HG03378 (cell line): ENCODE measurements at regions not wholly inside any gene's neighbourhood (a gene's known extent, or its start where the extent isn't known, plus 50 kb on each side); places are given as distances from the start of the nearest gene placed in this dataset.
A peak's percentile ranks its signal among the peaks of the same experiment; 100 is the strongest.
"Not testable (repeated sequence)": the region's sequence is repeated elsewhere in the genome, so short reads cannot be mapped to it uniquely, and the experiment has no call there.

Experiments used
- ATAC-seq: cut with Tn5 transposase; IDR thresholded peaks from one replicate; pipeline ENCODE4 v1.9.1; 2021; ENCODE audit warnings: mild to moderate bottlenecking, moderate library complexity; ENCODE audit not compliant: unreplicated experiment

DNA sequence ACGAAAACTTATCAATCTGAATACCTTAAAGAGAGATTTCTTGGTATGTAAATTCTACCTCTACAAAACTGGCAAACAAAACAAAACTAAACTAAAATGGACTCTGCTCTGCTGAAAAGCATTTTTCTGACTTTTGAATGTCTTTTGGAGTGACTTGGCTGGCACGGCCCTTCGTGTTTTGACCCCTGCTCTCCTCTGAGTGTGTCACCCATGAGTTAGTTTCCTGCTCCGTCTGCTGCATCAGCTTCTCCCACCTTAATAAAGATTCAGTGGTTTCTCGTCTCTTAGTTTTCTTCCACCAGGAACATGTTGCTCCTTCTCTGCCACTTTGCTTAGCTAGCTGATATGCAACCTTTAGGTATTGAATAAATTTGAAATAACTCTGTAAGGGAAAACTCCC lies 1084.0 kb upstream of the CDH18 start:
- ATAC-seq, result no peak

DNA sequence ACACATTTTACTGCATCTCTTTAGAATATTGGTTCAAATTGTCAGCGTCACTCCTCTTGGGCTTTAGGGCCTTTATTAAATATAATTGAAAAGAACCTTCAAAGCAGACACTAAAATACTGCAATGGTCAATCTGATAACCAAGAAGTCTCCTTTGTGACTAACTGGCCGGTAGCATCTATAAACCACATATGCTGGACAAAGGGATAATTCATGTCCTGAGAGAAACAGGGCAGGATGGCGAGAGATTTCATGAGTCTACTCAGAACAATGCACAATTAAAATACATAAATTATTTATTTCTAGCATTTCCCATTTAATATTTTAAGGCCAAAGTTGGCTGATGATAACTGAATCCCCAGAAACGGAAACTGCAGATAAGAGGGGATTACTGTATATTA lies 1083.4 kb upstream of the CDH18 start:
- no peak for ATAC-seq

DNA sequence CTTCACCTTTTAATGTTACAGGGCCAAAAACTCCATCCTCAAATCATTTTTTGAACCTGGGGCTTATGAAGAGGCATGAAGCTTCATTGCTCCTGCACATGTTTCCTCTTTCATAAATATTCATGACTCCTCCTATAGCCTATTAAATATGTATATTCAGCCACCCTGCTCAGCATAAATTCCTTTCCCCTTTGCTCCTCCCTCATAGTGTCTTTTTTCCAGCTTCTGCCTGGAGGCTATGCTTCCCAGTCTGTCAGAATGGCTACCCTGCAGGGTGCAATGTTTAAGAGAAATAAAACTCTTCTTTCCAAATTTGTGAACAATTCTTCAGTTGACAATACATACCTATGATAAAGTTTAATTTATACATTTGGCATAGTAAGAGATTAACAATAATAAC lies 1082.9 kb upstream of the CDH18 start:
- no peak for ATAC-seq

DNA sequence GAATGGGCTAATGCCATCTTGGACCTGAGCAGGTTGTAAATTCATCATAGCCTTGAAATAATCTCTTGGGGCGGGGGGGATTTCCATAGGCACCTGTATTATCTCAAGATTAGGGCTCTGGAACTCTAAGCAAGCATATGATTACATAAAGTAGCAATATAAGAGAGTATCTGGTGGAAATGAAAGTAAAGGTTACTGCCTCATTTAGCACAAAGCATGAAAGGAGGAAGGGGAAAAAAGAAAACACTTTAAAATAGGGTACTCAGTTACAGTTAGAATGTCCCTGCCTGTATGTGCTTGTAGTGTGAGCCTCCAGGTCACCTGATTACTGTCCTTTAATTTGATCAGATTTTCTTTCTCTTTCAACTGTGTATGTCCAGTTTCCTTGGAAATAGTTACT lies 1079.7 kb upstream of the CDH18 start:
- ATAC-seq, result no peak

DNA sequence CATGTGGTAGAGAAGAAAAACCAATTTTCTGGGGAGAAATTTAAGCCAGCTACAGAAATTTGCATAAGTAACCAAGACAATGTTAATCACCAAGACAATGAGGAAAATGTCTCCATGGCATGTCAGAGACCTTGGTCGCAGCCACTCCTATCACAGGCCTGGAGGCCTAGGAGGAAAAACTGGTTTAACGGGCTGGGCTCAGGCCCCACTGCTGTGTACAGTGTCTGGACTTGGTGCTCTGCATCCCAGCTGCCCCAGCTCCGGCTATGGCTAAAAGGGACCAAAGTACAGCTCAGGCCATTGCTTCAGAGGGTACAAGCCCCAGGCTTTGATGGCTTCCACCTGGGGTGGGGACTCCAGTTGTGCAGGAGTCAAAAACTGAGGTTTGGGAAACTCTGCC lies 1075.1 kb upstream of the CDH18 start:
- ATAC-seq, result no peak

DNA sequence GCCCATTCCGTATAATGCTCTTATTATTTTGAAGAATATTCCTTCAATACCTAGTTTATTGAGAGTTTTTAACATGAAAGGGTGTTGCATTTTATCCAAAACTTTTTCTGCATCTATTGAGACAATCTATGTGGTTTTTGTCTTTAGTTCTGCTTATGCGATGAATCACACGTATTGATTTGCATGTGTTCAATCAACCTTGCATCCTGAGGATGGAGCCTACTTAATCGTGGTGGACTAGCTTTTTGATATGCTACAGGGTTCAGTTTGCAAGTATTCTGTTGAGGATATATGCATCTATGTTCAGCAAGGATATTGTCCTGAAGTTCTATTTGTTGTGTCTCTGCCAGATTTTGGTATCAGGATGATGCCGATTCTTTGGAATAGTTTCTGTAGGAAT lies 1070.3 kb upstream of the CDH18 start:
- peak; percentile 97 for ATAC-seq

DNA sequence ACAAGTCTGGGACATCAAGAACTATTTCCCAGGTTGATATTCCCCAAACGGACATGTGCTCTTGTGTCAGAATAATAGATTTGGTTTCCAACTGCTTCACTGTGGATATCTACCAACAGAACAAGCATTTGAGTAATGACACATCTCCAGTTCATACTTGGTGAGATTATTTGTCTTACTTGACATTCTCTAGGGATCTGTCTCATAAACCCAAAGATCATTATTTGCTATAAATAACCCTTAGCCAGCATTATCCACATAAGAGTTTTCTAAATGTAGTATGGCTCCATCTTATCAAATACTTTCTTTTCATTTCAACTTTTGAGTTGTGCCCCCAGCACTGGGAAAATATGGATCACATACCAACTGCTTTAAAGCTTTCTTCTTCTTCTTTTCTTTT lies 1063.9 kb upstream of the CDH18 start:
- ATAC-seq, result no peak

DNA sequence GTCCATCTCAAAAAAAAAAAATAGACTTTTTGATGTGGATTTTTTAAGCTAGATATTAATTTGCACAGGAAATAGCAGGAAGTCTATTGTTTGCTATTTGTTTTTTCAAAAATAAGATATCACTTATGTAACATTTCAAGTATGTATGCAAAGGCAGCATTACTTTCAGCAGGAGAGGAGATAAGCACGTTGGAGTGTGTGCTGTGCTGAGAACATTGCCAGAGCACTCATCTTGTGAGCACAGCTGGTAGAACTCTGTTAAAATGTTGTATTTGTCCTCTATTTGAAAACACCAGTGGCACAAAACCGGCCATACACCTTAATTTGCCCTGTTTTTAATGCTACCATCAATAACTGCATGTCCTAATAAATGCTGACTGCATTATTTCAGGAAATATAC lies 1061.9 kb upstream of the CDH18 start:
- no peak for ATAC-seq

DNA sequence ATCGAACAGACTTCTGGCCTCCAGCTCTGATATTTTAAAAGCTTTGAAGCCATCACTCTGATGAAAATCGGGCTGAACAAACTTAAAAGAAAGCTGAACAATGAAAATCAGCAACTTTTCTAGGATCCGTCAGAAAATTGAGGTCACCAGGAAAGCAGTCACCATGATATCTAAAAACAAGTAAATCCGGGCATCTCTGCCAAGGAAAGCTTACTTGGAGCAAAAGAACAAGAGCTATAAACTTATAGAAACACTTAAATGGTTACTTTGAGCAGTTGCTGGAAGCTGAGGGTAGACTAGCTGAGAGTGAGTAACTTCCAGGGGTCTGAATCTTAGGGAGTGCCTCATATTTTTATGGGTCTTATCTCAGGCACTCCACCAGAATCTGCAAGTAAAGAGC lies 1043.0 kb upstream of the CDH18 start:
- no peak for ATAC-seq

DNA sequence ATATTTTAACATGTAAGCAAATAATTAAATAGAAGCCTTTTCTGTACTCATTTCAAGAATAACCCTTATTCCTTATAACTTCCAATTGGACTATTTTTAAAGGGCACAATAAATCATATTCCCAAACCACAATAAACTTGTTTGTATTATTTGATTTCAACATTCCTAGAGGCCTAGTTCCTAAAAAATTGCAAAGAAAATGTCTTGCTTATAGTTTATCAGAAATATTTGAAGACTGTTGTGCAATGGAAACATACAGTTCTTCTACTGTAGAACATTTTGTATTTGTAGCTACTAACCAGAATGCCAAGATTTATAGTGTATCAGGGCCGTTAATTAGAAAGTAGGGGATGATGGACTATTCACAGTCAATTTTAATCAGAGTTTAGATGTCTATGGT lies 1037.0 kb upstream of the CDH18 start:
- no peak for ATAC-seq

DNA sequence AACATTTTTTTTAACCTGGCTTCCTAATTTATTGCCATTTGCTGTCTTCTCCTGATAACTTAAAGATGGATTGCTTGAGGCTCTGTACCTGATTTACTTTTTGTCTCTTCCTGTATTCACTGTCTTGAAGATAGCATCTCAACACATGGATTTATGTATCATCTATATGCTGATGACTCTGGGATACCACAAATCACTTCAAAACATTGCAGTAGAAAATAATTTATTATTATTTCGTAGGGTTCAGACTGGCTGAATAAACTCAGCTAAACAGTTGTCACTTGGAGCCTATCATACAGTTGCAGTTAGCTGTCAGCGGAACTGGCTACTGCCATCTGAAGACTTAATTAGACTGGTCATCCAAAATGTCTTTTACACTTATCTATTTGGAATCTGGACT lies 1025.2 kb upstream of the CDH18 start:
- ATAC-seq, result no peak

DNA sequence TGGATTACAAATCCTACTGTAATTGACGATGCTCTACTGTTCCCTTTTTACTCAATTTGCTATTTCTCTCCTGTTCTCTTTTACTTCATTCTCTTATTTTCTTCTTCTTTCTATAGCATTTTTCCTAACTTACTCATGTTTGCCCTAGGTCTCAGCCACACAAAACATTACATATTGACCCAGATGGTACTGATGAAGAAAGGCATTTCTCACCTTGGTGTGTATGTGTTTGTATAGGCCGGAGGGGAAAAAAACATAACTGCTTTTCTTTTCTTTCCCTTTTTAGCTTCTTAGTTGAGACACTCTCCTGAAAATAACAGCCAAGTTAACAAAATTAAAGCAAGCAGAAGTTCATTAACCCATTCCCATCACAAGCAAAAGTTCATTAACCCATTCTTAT lies 1019.8 kb upstream of the CDH18 start:
- no peak for ATAC-seq

DNA sequence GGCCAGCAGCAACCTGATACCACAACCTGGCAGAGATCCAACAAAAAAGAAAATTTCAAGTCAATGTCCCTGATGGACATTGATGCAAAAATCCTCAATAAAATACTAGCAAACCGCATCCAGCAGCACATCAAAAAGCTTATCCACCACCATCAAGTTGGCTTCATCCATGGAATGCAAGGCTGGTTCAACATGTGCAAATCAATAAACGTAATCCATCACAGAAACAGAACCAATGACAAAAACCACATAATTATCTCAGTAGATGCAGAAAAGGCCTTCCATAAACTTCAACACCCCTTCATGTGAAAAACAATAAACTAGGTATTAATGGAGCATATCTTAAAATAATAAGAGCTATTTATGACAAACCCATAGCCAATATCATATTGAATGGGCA lies 1000.9 kb upstream of the CDH18 start:
- not testable (repeated sequence) for ATAC-seq

DNA sequence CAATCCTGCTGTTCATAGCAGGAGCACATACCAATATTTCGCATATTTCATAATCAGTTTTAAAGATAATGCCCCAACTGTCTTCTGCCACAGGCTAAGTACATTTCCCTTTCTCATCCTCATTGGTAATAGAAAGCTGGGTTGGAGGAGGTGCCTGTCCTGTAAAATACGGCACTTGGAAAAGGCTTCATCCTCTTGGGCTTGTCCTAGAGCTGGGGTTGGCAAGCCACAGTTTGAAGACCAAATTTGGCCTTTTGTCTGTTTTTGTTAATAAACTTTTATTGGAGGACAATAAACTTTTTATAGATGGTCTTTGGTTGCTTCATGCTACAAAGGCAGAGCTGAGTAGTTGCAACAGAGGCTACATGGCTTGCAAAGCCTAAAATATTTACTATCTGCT lies 997.8 kb upstream of the CDH18 start:
- ATAC-seq, result no peak

DNA sequence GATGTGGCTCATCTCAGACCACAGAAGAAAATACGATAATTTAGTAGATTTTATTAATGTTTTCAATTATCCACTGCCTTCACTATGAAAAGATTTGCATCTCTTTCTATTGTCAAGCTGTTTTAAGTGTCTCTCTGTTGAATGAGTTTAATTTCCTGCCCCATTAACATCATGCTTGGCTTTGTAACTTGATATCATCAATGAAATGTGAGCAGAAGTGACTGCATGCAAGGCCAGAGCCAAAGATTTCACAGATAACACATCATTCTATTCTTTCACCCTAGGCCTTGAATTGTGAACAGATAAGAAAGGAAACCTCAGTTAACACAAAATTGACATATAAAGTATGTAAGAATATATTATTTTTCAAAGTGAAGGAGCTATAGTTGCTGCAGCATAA lies 986.4 kb upstream of the CDH18 start:
- ATAC-seq, result no peak

DNA sequence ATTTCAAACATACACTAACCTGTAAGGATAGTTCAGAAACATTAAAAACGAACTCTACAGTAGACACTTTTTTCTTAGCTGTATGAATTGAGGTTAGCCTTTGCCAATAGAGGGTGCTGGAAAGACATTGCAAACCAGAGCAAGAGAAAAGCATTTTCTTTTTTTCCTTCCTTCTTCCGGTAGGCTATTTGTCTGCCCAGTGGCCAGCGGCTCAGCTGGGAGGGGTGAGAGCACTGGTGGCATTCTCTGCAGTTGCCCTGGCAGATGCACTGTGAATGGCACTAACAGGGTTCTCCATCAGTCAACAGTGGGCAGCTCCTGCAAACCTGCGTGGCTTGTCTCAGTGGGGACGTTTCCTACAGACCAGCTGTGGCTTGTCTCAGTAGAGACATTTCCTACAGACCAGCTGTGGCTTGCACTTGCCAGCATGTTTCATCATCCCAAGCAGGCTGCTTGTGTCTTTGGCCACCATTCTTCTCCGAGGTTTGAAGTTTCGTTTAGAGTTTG lies 984.5 kb upstream of the CDH18 start:
- ATAC-seq, result no peak

DNA sequence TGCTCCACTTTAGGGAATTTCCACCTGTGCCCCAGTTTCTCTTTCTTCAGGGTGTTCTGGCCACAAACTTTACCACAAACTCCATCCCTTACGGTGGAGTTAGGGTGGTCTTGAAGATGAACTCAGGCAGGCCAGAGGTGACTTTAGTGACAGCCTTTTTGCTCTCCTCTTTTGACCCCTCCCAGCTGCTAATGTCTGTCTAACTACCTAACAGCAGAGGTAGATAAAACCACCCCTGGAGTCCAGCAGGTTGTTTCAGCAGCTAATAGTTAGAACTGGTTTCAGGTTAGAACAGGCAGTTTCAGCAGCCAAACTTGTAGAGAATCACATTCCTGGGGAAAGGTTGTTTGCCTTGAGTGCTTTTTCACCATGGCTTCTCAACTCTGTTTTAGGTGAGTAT lies 971.3 kb upstream of the CDH18 start:
- ATAC-seq, result no peak

DNA sequence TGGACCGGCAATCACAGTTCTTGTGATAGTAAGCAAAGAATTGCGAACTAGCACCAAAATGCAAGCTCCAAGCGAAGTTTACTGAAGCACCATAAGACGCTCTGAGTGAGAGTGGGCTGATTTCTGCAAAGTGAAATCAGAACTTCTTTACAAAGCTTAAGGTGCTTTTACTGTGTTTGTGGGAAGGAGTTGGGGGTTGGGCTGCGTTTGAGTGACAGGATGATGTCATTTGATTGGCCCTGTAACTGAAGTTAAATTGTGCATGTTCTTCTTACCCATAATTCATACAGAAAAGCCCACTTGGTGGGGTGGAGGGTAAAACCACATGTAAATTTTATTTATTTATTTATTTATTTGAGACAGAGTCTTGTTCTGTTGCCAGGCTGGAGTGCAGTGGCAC lies 970.6 kb upstream of the CDH18 start:
- ATAC-seq, result no peak

DNA sequence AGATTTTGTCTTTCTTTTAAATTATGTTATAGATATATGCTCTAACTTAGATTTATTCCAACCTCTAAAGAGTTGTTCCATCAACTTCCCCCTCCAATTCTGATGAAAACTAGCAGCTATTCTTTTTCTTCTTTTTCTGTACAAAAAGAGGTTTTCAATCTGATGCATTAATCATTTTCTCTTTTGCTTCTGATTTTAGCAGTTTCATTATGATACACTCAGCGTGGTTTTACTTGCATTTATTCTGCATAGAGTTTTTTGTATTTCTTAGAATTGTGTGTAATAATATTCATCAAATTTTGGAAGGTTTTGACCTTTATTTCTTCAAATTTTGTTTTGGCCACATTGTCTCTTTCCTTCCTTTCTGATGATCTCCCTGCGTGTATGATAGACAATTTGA lies 968.1 kb upstream of the CDH18 start:
- ATAC-seq, result no peak

DNA sequence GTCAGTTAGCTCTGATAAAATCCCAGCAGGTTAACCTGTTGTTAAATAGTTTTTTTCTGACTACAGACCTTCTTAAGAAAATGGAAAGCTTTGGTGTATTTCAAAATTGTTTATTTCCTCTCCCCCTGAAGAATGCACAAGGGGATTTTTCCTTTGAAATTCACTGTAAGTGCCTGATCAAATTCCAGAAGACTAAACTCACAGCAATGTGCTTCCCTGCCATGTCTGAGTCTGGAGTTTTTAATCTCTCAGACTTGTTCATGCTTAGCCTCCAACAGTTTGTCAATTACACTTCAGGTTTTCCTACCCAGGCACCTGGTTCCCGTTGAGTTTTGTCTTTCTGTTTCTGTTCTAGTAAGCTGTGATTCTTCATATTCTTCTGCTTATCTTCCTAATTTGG lies 961.6 kb upstream of the CDH18 start:
- no peak for ATAC-seq

DNA sequence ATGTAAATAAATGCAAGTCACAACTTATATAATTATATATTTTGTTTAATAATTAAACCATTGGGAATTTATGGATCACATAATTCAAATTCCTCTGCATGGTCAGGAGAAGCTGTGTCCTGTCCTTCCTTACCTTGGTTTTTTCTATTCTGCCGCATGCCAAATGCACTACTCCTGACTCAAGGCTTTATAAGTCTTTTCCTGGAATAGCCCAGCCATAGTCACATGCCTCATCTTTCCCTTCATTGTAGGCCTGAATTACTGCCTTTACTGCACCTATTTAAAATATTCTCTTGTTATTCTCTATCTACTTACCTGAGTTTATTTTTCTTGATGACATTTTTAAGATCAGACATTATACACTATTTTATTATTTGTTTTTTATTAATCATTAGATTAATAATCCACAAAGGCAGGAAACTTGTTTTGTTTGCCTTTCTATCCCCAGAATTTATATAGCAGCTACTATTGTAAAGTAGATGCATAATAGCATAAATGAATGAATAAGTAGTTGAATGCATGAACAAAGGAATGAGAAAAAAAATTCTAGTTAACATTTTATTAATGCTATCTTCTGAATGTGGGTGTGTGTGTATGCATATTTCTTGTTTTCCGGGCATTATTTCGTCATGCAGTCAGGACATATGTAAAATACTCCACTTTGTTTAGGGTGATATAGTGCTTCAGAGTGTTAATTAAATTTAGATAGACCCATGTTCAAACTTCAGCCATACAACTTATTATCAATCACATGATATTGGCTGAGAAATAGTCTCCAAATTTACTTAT lies 955.4 kb upstream of the CDH18 start:
- ATAC-seq, result not testable (repeated sequence)

DNA sequence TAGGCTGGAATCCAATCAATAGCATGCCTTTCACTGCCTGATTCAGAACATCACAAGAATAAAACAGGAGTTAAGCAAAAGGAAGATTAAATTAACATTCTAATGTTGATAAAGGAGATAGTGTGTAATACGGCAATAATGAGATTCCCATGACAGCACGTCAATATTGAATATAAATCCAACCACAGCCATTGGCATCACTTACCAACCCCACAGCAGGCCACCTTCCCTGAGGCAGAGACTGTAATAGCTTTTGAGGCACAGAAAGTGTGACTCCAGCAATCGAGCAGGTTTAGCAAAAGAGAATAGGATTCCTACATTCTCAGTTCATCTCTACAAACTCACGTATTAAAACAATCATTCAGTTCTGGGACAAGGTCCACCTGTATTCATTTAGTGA lies 954.6 kb upstream of the CDH18 start:
- ATAC-seq, result not testable (repeated sequence)

DNA sequence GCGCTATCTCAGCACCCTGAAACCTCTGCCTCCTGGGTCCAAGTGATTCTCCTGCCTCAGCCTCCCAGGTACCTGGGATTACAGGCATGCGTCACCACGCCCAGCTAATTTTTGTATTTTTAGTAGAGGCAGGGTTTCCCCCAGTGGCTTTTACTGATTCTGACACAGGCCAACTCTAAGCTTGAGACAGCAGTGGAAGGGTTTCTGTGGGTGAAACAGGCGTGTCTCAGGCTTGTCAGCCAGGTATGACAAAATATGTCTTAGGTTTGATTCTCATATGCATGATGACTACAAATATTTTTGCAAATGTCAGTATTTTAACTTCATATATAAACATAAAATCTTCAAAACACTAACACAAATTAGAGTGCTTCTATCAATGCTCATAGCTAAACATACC lies 952.8 kb upstream of the CDH18 start:
- ATAC-seq, result not testable (repeated sequence)
